H9 (cell line): ENCODE measurements at regions not wholly inside any gene's neighbourhood (a gene's known extent, or its start where the extent isn't known, plus 50 kb on each side); places are given as distances from the start of the nearest gene placed in this dataset.

Experiments
- DNase-seq: peaks from one replicate; pipeline ENCODE4 v3.0.0-alpha.2; 2017
- H2AFZ ChIP-seq: one replicate; pipeline ENCODE4 v1.6.1; 2013; ENCODE audit warnings: mild to moderate bottlenecking, low read length, control low read depth, moderate library complexity
- H2AK5ac ChIP-seq: 2 replicates; pipeline ENCODE4 v1.6.1; 2013; ENCODE audit warnings: low read length, control low read depth, mixed read lengths; ENCODE audit not compliant: insufficient read length
- H2BK120ac ChIP-seq: one replicate; pipeline ENCODE4 v1.6.1; 2013; ENCODE audit warnings: low read depth, mild to moderate bottlenecking, low read length, control low read depth, inconsistent platforms; ENCODE audit not compliant: poor library complexity, severe bottlenecking
- H2BK12ac ChIP-seq: 2 replicates; pipeline ENCODE4 v1.6.1; 2013; ENCODE audit warnings: low read length, control low read depth, mixed read lengths, low read depth; ENCODE audit not compliant: insufficient read length
- H2BK15ac ChIP-seq: 2 replicates; pipeline ENCODE4 v1.6.1; 2013; ENCODE audit warnings: low read depth, low read length, control low read depth
- H2BK20ac ChIP-seq: one replicate; pipeline ENCODE4 v1.6.1; 2013; ENCODE audit warnings: low read depth, mild to moderate bottlenecking, low read length, control low read depth, inconsistent platforms; ENCODE audit not compliant: poor library complexity, severe bottlenecking
- H2BK5ac ChIP-seq: 2 replicates; pipeline ENCODE4 v1.6.1; 2013; ENCODE audit warnings: low read length, control low read depth, mixed read lengths; ENCODE audit not compliant: insufficient read length
- H3K14ac ChIP-seq: 2 replicates; pipeline ENCODE4 v1.6.1; 2013; ENCODE audit warnings: low read length, control low read depth; ENCODE audit not compliant: insufficient read depth
- H3K18ac ChIP-seq: 2 replicates; pipeline ENCODE4 v1.6.1; 2013; ENCODE audit warnings: low read depth, mild to moderate bottlenecking, mixed read lengths, low read length, control low read depth; ENCODE audit not compliant: insufficient read length
- H3K23ac ChIP-seq: 2 replicates; pipeline ENCODE4 v1.6.1; 2013; ENCODE audit warnings: low read length, control low read depth, mixed read lengths, low read depth; ENCODE audit not compliant: insufficient read length
- H3K23me2 ChIP-seq: 2 replicates; pipeline ENCODE4 v1.6.1; 2013; ENCODE audit warnings: low read depth, mild to moderate bottlenecking, mixed read lengths, low read length, control low read depth; ENCODE audit not compliant: insufficient read length, poor library complexity, severe bottlenecking
- H3K27ac ChIP-seq: 2 replicates; pipeline ENCODE4 v1.5.1; 2013; ENCODE audit warnings: low read length, control low read depth, mixed read lengths, low read depth; ENCODE audit not compliant: insufficient read length
- H3K27me3 ChIP-seq: 2 replicates; pipeline ENCODE4 v1.6.1; 2013; ENCODE audit warnings: low read length, control low read depth, inconsistent platforms; ENCODE audit not compliant: insufficient read depth
- H3K4ac ChIP-seq: 2 replicates; pipeline ENCODE4 v1.6.1; 2013; ENCODE audit warnings: low read depth, mild to moderate bottlenecking, control low read depth, inconsistent platforms, low read length, moderate library complexity
- H3K4me1 ChIP-seq: 2 replicates; pipeline ENCODE4 v1.6.1; 2013; ENCODE audit warnings: low read length, control low read depth, inconsistent platforms; ENCODE audit not compliant: insufficient read depth
- H3K4me2 ChIP-seq: 2 replicates; pipeline ENCODE4 v1.6.1; 2013; ENCODE audit warnings: low read length, control low read depth, mixed read lengths; ENCODE audit not compliant: insufficient read length, insufficient read depth
- H3K56ac ChIP-seq: 2 replicates; pipeline ENCODE4 v1.6.1; 2013; ENCODE audit warnings: low read depth, mild to moderate bottlenecking, mixed read lengths, low read length, control low read depth; ENCODE audit not compliant: insufficient read length
- H3K79me1 ChIP-seq: 2 replicates; pipeline ENCODE4 v1.6.1; 2013; ENCODE audit warnings: low read depth, mild to moderate bottlenecking, moderate library complexity, low read length, control low read depth, inconsistent platforms; ENCODE audit not compliant: insufficient read depth, poor library complexity, severe bottlenecking
- H3K79me2 ChIP-seq: 2 replicates; pipeline ENCODE4 v1.6.1; 2013; ENCODE audit warnings: low read length, control low read depth, inconsistent platforms; ENCODE audit not compliant: insufficient read depth
- H3K9ac ChIP-seq: 2 replicates; pipeline ENCODE4 v1.6.1; 2013; ENCODE audit warnings: low read length, control low read depth, mixed read lengths; ENCODE audit not compliant: insufficient read length; ENCODE audit errors: extremely low read depth
- H3K9me3 ChIP-seq: one replicate; pipeline ENCODE4 v1.6.1; 2013; ENCODE audit warnings: low read depth, low read length, inconsistent platforms; ENCODE audit not compliant: control insufficient read depth
- H3T11ph ChIP-seq: one replicate; pipeline ENCODE4 v1.6.1; 2013; ENCODE audit warnings: mild to moderate bottlenecking, low read length, control low read depth, inconsistent platforms
- H4K20me1 ChIP-seq: one replicate; pipeline ENCODE4 v1.6.1; 2013; ENCODE audit not compliant: control insufficient read depth, insufficient read length, insufficient read depth
- H4K5ac ChIP-seq: 2 replicates; pipeline ENCODE4 v1.6.1; 2013; ENCODE audit warnings: low read depth, mild to moderate bottlenecking, mixed read lengths, low read length, control low read depth; ENCODE audit not compliant: insufficient read length
- H4K8ac ChIP-seq: replicated peaks from 2 replicates; pipeline ENCODE4 v1.6.1; 2013; ENCODE audit warnings: low read length, control low read depth, mixed read lengths, low read depth; ENCODE audit not compliant: insufficient read length
- H4K91ac ChIP-seq: 2 replicates; pipeline ENCODE4 v1.6.1; 2013; ENCODE audit warnings: low read depth, mild to moderate bottlenecking, moderate library complexity, mixed read lengths, low read length, control low read depth; ENCODE audit not compliant: insufficient read length
- H3K27ac Mint-ChIP-seq, 3 experiments: 2 replicates in 2 of 3; 3 replicates in 1 of 3; pipeline ENCODE4 v1.8.0; 2020 to 2021; ENCODE audit warnings: mixed read lengths in 3 of 3, mild to moderate bottlenecking in 1 of 3, moderate library complexity in 1 of 3
- H3K27me3 Mint-ChIP-seq: 2 replicates; pipeline ENCODE4 v1.8.0; 2021; ENCODE audit warnings: low read depth, mild to moderate bottlenecking, moderate library complexity, mixed read lengths
- H3K36me3 Mint-ChIP-seq, 3 experiments: 2 replicates in 2 of 3; 3 replicates in 1 of 3; pipeline ENCODE4 v1.8.0; 2020 to 2021; ENCODE audit warnings: low read depth in 3 of 3, mixed read lengths in 3 of 3; ENCODE audit not compliant: insufficient read depth in 1 of 3
- H3K4me1 Mint-ChIP-seq, 2 experiments: 2 replicates each; pipeline ENCODE4 v1.8.0; 2020; ENCODE audit warnings: mixed read lengths in 2 of 2
- H3K4me3 Mint-ChIP-seq, 2 experiments: 2 replicates in 1 of 2; 3 replicates in 1 of 2; pipeline ENCODE4 v1.8.0; 2020 to 2021; ENCODE audit warnings: mild to moderate bottlenecking in 2 of 2, mixed read lengths in 2 of 2, moderate library complexity in 1 of 2
- H3K9me3 Mint-ChIP-seq, 2 experiments: 2 replicates in 1 of 2; 3 replicates in 1 of 2; pipeline ENCODE4 v1.8.0; 2020; ENCODE audit warnings: mild to moderate bottlenecking in 2 of 2, mixed read lengths in 2 of 2, moderate library complexity in 1 of 2
- CTCF ChIP-seq: fragments of 200-600 bp; sonication (generic); conservative IDR thresholded peaks from 3 replicates; pipeline ENCODE4 v1.8.0; 2021; ENCODE audit warnings: antibody characterized with exemption, mild to moderate bottlenecking
- WGBS: extraction: QIAGEN DNeasy Blood & Tissue Kit; methylation state at CpG from one replicate; pipeline ENCODE4 v1.1.7; 2013; ENCODE audit warnings: missing lambda C conversion rate, low lambda C conversion rate, mixed read lengths; ENCODE audit not compliant: insufficient read length; ENCODE audit errors: extremely low coverage; 5-methylcytosine and 5-hydroxymethylcytosine counted together

GRCh38 chr3:67239353-67239752 is 241.2 kb downstream of the KBTBD8 start:
- H3K4ac ChIP-seq, result no peak overlapping the region
- no peaks in the 10 kb centered on the region for H3K27me3 ChIP-seq
- no peak overlapping the region for H3K23ac ChIP-seq
- no peak overlapping the region for H3K4me2 ChIP-seq
- H3K4me1 ChIP-seq, result no peaks in the 10 kb centered on the region
- no peak overlapping the region for H3K27ac ChIP-seq
- H3K79me1 ChIP-seq, result no peaks in the 10 kb centered on the region
- no peak for TF ChIP-seq CTCF
- no peaks in the 10 kb centered on the region for H3K23me2 ChIP-seq
- H4K8ac ChIP-seq, result no peak overlapping the region
- no peak overlapping the region for H2AK5ac ChIP-seq
- H3K9me3 ChIP-seq, result no peaks in the 10 kb centered on the region
- H2BK20ac ChIP-seq, result no peak overlapping the region
- no peak overlapping the region for H3K14ac ChIP-seq
- no peak overlapping the region for H2BK5ac ChIP-seq
- Mint-ChIP-seq H3K9me3 (no peaks in the 10 kb centered on the region), H3K27me3 (no peaks in the 10 kb centered on the region), H3K36me3 (no peaks in the 10 kb centered on the region; a peak in 1 of 7 replicates), H3K27ac (no peak overlapping the region), H3K4me3 (no peak overlapping the region), H3K4me1 (peaks cover 13 to 18% of the 10 kb centered on the region in 2 experiments)
- no peak overlapping the region for H4K5ac ChIP-seq
- no peak overlapping the region for H2BK12ac ChIP-seq
- H2BK120ac ChIP-seq, result no peak overlapping the region
- no peak overlapping the region for H3T11ph ChIP-seq
- H2BK15ac ChIP-seq, result no peak overlapping the region
- no peak overlapping the region for H3K18ac ChIP-seq
- H4K91ac ChIP-seq, result no peak overlapping the region
- H4K20me1 ChIP-seq, result no peaks in the 10 kb centered on the region
- H3K56ac ChIP-seq, result no peak overlapping the region
- no peak overlapping the region for H2AFZ ChIP-seq
- no peak overlapping the region for H3K9ac ChIP-seq
- H3K79me2 ChIP-seq, result no peaks in the 10 kb centered on the region
- no peak for DNase-seq
- WGBS, result no CpG with 5 or more reads among the region's 2 CpGs
